ENCODE measurements at regions not wholly inside any gene's neighbourhood (a gene's known extent, or its start where the extent isn't known, plus 50 kb on each side); places are given as distances from the start of the nearest gene placed in this dataset.

DNA sequence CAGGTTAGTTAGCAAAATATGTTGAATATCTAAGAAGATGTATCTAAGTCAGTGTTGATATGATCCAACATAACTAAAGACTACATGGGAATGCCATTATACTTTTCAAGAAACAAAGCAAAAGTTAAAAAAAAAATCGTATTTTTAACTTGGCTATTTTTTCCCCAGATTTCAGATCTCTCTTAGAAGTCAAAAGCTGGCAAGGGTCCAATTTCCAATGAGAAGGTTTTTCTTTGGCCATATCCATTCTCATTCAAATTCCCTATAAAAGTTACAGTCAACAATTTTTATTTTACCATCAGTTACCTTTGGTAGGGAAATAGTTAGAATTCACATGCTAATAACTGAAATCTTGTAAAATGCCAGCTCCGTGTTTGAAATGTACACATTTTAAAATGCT, 70.5 kb upstream of the FAT3 start:
- TF ChIP-seq, protein P1, sequence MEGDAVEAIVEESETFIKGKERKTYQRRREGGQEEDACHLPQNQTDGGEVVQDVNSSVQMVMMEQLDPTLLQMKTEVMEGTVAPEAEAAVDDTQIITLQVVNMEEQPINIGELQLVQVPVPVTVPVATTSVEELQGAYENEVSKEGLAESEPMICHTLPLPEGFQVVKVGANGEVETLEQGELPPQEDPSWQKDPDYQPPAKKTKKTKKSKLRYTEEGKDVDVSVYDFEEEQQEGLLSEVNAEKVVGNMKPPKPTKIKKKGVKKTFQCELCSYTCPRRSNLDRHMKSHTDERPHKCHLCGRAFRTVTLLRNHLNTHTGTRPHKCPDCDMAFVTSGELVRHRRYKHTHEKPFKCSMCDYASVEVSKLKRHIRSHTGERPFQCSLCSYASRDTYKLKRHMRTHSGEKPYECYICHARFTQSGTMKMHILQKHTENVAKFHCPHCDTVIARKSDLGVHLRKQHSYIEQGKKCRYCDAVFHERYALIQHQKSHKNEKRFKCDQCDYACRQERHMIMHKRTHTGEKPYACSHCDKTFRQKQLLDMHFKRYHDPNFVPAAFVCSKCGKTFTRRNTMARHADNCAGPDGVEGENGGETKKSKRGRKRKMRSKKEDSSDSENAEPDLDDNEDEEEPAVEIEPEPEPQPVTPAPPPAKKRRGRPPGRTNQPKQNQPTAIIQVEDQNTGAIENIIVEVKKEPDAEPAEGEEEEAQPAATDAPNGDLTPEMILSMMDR (IDR thresholded peaks at IDR 0.05) = no peak
- TF ChIP-seq AR (CRISPR knock-in tag; IDR thresholded peaks at IDR 0.05) = no peak
- TF ChIP-seq USF2 (CRISPR knock-in tag; IDR thresholded peaks at IDR 0.05) = no peak
- no peak for TF ChIP-seq ELF4 (CRISPR knock-in tag; IDR thresholded peaks at IDR 0.05; ENCODE audit: low read depth)
- TF ChIP-seq, protein P2, sequence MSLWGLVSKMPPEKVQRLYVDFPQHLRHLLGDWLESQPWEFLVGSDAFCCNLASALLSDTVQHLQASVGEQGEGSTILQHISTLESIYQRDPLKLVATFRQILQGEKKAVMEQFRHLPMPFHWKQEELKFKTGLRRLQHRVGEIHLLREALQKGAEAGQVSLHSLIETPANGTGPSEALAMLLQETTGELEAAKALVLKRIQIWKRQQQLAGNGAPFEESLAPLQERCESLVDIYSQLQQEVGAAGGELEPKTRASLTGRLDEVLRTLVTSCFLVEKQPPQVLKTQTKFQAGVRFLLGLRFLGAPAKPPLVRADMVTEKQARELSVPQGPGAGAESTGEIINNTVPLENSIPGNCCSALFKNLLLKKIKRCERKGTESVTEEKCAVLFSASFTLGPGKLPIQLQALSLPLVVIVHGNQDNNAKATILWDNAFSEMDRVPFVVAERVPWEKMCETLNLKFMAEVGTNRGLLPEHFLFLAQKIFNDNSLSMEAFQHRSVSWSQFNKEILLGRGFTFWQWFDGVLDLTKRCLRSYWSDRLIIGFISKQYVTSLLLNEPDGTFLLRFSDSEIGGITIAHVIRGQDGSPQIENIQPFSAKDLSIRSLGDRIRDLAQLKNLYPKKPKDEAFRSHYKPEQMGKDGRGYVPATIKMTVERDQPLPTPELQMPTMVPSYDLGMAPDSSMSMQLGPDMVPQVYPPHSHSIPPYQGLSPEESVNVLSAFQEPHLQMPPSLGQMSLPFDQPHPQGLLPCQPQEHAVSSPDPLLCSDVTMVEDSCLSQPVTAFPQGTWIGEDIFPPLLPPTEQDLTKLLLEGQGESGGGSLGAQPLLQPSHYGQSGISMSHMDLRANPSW (CRISPR knock-in tag; conservative IDR thresholded peaks at IDR 0.05; ENCODE audit: low read depth) = no peak
- TF ChIP-seq SMAD3 (CRISPR knock-in tag; IDR thresholded peaks at IDR 0.05; ENCODE audit: borderline replicate concordance) = no peak
- TF ChIP-seq, protein P3, sequence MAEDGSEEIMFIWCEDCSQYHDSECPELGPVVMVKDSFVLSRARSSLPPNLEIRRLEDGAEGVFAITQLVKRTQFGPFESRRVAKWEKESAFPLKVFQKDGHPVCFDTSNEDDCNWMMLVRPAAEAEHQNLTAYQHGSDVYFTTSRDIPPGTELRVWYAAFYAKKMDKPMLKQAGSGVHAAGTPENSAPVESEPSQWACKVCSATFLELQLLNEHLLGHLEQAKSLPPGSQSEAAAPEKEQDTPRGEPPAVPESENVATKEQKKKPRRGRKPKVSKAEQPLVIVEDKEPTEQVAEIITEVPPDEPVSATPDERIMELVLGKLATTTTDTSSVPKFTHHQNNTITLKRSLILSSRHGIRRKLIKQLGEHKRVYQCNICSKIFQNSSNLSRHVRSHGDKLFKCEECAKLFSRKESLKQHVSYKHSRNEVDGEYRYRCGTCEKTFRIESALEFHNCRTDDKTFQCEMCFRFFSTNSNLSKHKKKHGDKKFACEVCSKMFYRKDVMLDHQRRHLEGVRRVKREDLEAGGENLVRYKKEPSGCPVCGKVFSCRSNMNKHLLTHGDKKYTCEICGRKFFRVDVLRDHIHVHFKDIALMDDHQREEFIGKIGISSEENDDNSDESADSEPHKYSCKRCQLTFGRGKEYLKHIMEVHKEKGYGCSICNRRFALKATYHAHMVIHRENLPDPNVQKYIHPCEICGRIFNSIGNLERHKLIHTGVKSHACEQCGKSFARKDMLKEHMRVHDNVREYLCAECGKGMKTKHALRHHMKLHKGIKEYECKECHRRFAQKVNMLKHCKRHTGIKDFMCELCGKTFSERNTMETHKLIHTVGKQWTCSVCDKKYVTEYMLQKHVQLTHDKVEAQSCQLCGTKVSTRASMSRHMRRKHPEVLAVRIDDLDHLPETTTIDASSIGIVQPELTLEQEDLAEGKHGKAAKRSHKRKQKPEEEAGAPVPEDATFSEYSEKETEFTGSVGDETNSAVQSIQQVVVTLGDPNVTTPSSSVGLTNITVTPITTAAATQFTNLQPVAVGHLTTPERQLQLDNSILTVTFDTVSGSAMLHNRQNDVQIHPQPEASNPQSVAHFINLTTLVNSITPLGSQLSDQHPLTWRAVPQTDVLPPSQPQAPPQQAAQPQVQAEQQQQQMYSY (CRISPR knock-in tag; IDR thresholded peaks at IDR 0.05) = no peak
- TF ChIP-seq CREB1 (CRISPR knock-in tag; IDR thresholded peaks at IDR 0.05) = no peak
